IMR-90 (cell line): ENCODE measurements at regions not wholly inside any gene's neighbourhood (a gene's known extent, or its start where the extent isn't known, plus 50 kb on each side); places are given as distances from the start of the nearest gene placed in this dataset.
A peak's percentile ranks its signal among the peaks of the same experiment; 100 is the strongest.

Experiments used
- ATAC-seq: fragments of 200-7000 bp; cut with Tn5 transposase; 2 replicates; pipeline ENCODE4 v1.9.1; 2020; ENCODE audit warnings: low read depth, mild to moderate bottlenecking, moderate library complexity
- BruUV-seq: library from RNA; stranded (reverse); fragments of 400-500 nt; replicated peaks from 2 replicates; lab custom pipeline; 2021; lab: Mats Ljungman, UMichigan
- CTCF ChIA-PET: fragments of 300-600 bp; formaldehyde crosslinking; extraction: SDS; loops from one replicate; lab custom pipeline; 2021; ENCODE audit warnings: antibody characterized with exemption; lab: Yijun Ruan, JAX
- POLR2A ChIA-PET: fragments of 300-600 bp; sonication (Branson Sonifier 250); formaldehyde crosslinking; loops from one replicate; lab custom pipeline; 2022; ENCODE audit warnings: antibody characterized with exemption; ENCODE audit not compliant: unreplicated experiment; lab: Charles Lee
- DNase-seq: peaks from one replicate; pipeline ENCODE4 v3.0.0; 2013
- H2AFZ ChIP-seq: replicated peaks from 2 replicates; pipeline ENCODE3; 2013; ENCODE audit warnings: low read length, mild to moderate bottlenecking; ENCODE audit not compliant: poor library complexity
- H2AK5ac ChIP-seq: 2 replicates; pipeline ENCODE4 v1.6.1; 2013; ENCODE audit warnings: low read depth, low read length, inconsistent platforms
- H2AK9ac ChIP-seq: replicated peaks from 2 replicates; pipeline ENCODE3; 2013; ENCODE audit warnings: mild to moderate bottlenecking, low read depth, low read length, moderate library complexity; ENCODE audit not compliant: poor library complexity
- H2BK120ac ChIP-seq: 2 replicates; pipeline ENCODE4 v1.6.1; 2013; ENCODE audit warnings: low read depth, low read length, inconsistent platforms
- H2BK15ac ChIP-seq: 3 replicates; pipeline ENCODE4 v1.6.1; 2013; ENCODE audit warnings: low read depth, low read length, inconsistent platforms
- H2BK20ac ChIP-seq: 2 replicates; pipeline ENCODE4 v1.6.1; 2013; ENCODE audit warnings: low read depth, mild to moderate bottlenecking, inconsistent platforms, low read length, moderate library complexity
- H2BK5ac ChIP-seq: 2 replicates; pipeline ENCODE4 v1.6.1; 2013; ENCODE audit warnings: mild to moderate bottlenecking, low read depth, low read length, inconsistent platforms; ENCODE audit not compliant: poor library complexity, severe bottlenecking
- H3K14ac ChIP-seq: replicated peaks from 2 replicates; pipeline ENCODE4 v1.6.1; 2013; ENCODE audit warnings: low read depth, low read length, inconsistent platforms
- H3K18ac ChIP-seq: 2 replicates; pipeline ENCODE4 v1.6.1; 2013; ENCODE audit warnings: low read depth, low read length, control low read depth
- H3K23ac ChIP-seq: 2 replicates; pipeline ENCODE4 v1.6.1; 2013; ENCODE audit warnings: low read depth, low read length, inconsistent platforms
- H3K27ac ChIP-seq: 2 replicates; pipeline ENCODE4 v1.5.1; 2013; ENCODE audit warnings: mild to moderate bottlenecking, control low read depth, low read length; ENCODE audit not compliant: insufficient read depth
- H3K27me3 ChIP-seq: 2 replicates; pipeline ENCODE4 v1.6.1; 2013; ENCODE audit warnings: low read length; ENCODE audit not compliant: control insufficient read depth, insufficient read depth
- H3K36me3 ChIP-seq: 2 replicates; pipeline ENCODE4 v1.6.1; 2013; ENCODE audit warnings: low read length, mixed read lengths; ENCODE audit not compliant: control insufficient read depth, insufficient read depth
- H3K4ac ChIP-seq: 2 replicates; pipeline ENCODE4 v1.6.1; 2013; ENCODE audit warnings: low read depth, low read length, inconsistent platforms
- H3K4me1 ChIP-seq: 2 replicates; pipeline ENCODE4 v1.6.1; 2013; ENCODE audit warnings: low read length, mixed read lengths; ENCODE audit not compliant: control insufficient read depth, insufficient read depth
- H3K4me2 ChIP-seq: 2 replicates; pipeline ENCODE4 v1.6.1; 2013; ENCODE audit warnings: low read depth, mild to moderate bottlenecking, control low read depth, low read length, moderate library complexity
- H3K4me3 ChIP-seq: 2 replicates; pipeline ENCODE4 v1.5.1; 2013; ENCODE audit warnings: low read depth, mild to moderate bottlenecking, control low read depth, low read length, moderate library complexity; ENCODE audit not compliant: insufficient read depth
- H3K56ac ChIP-seq: 2 replicates; pipeline ENCODE4 v1.6.1; 2013; ENCODE audit warnings: low read length, inconsistent platforms; ENCODE audit not compliant: insufficient read depth; ENCODE audit errors: extremely low read depth
- H3K79me1 ChIP-seq, 2 experiments: 2 replicates each; pipeline ENCODE4 v1.6.1; 2013; ENCODE audit warnings: low read length in 2 of 2, inconsistent platforms in 1 of 2, low read depth in 1 of 2
- H3K9ac ChIP-seq: 2 replicates; pipeline ENCODE4 v1.6.1; 2013; ENCODE audit warnings: low read depth, low read length, control low read depth
- H3K9me1 ChIP-seq: 2 replicates; pipeline ENCODE4 v1.6.1; 2013; ENCODE audit warnings: low read length, inconsistent platforms; ENCODE audit not compliant: insufficient read depth
- H3K9me3 ChIP-seq: 2 replicates; pipeline ENCODE4 v1.6.1; 2013; ENCODE audit warnings: low read length; ENCODE audit not compliant: control insufficient read depth, insufficient read depth
- H4K20me1 ChIP-seq: 2 replicates; pipeline ENCODE4 v1.6.1; 2013; ENCODE audit warnings: low read length, inconsistent platforms; ENCODE audit not compliant: insufficient read depth
- H4K5ac ChIP-seq: 2 replicates; pipeline ENCODE4 v1.6.1; 2013; ENCODE audit warnings: mild to moderate bottlenecking, low read depth, low read length, control low read depth
- H4K8ac ChIP-seq, 2 experiments: 2 replicates each; pipeline ENCODE4 v1.6.1; 2013; ENCODE audit warnings: low read depth in 2 of 2, low read length in 2 of 2, control low read depth in 1 of 2, inconsistent platforms in 1 of 2
- H4K91ac ChIP-seq: 2 replicates; pipeline ENCODE4 v1.6.1; 2013; ENCODE audit warnings: low read depth, low read length, inconsistent platforms; ENCODE audit not compliant: insufficient read depth
- CEBPB ChIP-seq: IDR thresholded peaks from 2 replicates; pipeline ENCODE4 v1.6.1; 2012; ENCODE audit warnings: low read depth, low read length, improper control_type of control experiment
- FOS ChIP-seq: fragments of 150-350 bp; IDR thresholded peaks from 2 replicates; pipeline ENCODE4 v1.6.1; 2016; ENCODE audit warnings: low read depth, low read length
- MAFK ChIP-seq: IDR thresholded peaks from 2 replicates; pipeline ENCODE4 v1.6.1; 2012; ENCODE audit warnings: low read depth, low read length, improper control_type of control experiment
- MAZ ChIP-seq: IDR thresholded peaks from 2 replicates; pipeline ENCODE4 v1.6.1; 2012; ENCODE audit warnings: low read depth, mild to moderate bottlenecking, low read length, improper control_type of control experiment, moderate library complexity, borderline replicate concordance
- MXI1 ChIP-seq: IDR thresholded peaks from 2 replicates; pipeline ENCODE4 v1.6.1; 2012; ENCODE audit warnings: low read depth, mild to moderate bottlenecking, low read length, moderate library complexity, borderline replicate concordance
- RAD21 ChIP-seq: IDR thresholded peaks from 2 replicates; pipeline ENCODE4 v1.6.1; 2012; ENCODE audit warnings: low read length, improper control_type of control experiment
- RCOR1 ChIP-seq: IDR thresholded peaks from 2 replicates; pipeline ENCODE4 v1.6.1; 2012; ENCODE audit warnings: mild to moderate bottlenecking, low read length, improper control_type of control experiment; ENCODE audit not compliant: insufficient replicate concordance
- SMC3 ChIP-seq: fragments of 150-350 bp; IDR thresholded peaks from 2 replicates; pipeline ENCODE4 v1.6.1; 2016; ENCODE audit warnings: low read depth, mild to moderate bottlenecking, antibody characterized with exemption, low read length, moderate library complexity
- WGBS, 2 experiments: methylation state at CpG; one replicate each; pipeline versions ENCODE4 v1.1.5 to v1.1.7; 2013; ENCODE audit warnings: missing lambda C conversion rate in 2 of 2; ENCODE audit not compliant: insufficient read length in 1 of 2; ENCODE audit errors: extremely low coverage in 2 of 2; 5-methylcytosine and 5-hydroxymethylcytosine counted together
- dilution Hi-C: fragments of 300-500 bp; cut with HindIII; formaldehyde crosslinking; loops from one replicate; pipeline ENCODE4 v1.14.3; 2018; ENCODE audit warnings: low sequenced_read_pairs; ENCODE audit not compliant: unreplicated experiment
- in situ Hi-C: fragments of 300-500 bp; cut with MboI; formaldehyde crosslinking; loops from 3 replicates; pipeline ENCODE4 v1.14.3; 2019; ENCODE audit warnings: low sequenced_read_pairs, inconsistent platforms, mixed read lengths
- intact Hi-C: fragments of 100-400 bp; cut with micrococcal nuclease; formaldehyde crosslinking; loops from 2 replicates; pipeline ENCODE4 v1.10.0; 2022
- TF ChIP-seq, protein P1 (sequence below): fragments of 150-350 bp; IDR thresholded peaks from 2 replicates; pipeline ENCODE4 v1.6.1; 2016; ENCODE audit warnings: low read depth, mild to moderate bottlenecking, low read length, moderate library complexity, borderline replicate concordance
- TF ChIP-seq, protein P2 (sequence below): conservative IDR thresholded peaks from 2 replicates; pipeline ENCODE4 v1.5.1; 2012; ENCODE audit warnings: mild to moderate bottlenecking, low read depth, low read length, improper control_type of control experiment

DNA sequence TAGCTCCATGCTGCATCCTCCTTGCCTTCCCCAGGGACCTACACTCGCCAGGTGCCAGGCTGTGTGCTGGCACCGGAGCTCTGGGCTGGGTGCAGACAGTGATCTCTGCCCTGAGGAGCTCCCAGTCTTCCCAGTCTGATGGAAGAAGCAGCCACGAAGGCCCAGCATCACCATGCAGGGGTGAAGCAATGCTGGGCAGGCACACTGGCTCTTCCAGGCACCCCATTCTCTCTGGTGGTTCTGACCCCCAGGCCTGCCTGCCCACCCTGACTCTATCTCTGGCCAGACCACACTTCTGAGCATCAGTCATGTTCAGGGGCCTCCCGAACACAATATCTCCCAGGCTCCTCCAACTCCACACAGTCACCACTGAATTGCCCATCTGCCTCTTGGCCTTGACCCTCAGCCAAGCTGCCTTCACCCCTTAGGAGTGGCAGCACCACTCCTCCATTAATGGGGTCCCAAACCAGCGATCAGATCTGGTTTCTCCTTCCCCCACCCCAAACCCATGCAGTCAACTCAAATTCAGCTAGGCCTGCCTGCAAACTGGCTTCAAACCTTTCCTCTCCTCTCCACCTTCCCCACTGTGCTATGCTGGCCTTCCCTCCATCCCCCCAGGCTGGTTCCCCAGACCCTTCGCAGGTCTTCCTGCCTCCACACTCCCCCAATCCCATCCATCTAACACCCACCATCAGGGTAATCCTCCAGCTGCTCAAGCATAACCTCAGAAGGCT lies 102.7 kb upstream of the MVB12B start:
- Histone ChIP-seq H3K9ac (no peak overlapping the region), H3K56ac (no peak overlapping the region), H3K4me2 (no peak overlapping the region), H2BK20ac (no peak overlapping the region), H2BK15ac (no peak overlapping the region), H2AK5ac (no peak overlapping the region), H2AK9ac (no peak overlapping the region), H3K9me3 (peaks cover 10% of the 10 kb centered on the region), H3K4ac (no peak overlapping the region), H3K79me1 (no peaks in the 10 kb centered on the region), H3K27me3 (peaks cover 77% of the 10 kb centered on the region), H3K27ac (no peak overlapping the region), H3K4me3 (no peak overlapping the region), H3K36me3 (no peaks in the 10 kb centered on the region), H2AFZ (peak overlapping the region; percentile 62), H3K18ac (no peak overlapping the region), H3K9me1 (no peaks in the 10 kb centered on the region), H3K14ac (no peak overlapping the region), H4K8ac (no peak overlapping the region), H2BK5ac (no peak overlapping the region), H4K91ac (no peak overlapping the region), H3K4me1 (no peaks in the 10 kb centered on the region), H3K23ac (no peak overlapping the region), H2BK120ac (no peak overlapping the region), H4K20me1 (no peaks in the 10 kb centered on the region), H4K5ac (no peak overlapping the region)
- ATAC-seq (no peak), DNase-seq (no peak)
- ChIA-PET POLR2A (no interaction called here), CTCF (no interaction called here)
- no TSS peak for BruUV-seq
- dilution Hi-C loops: no loop called here
- TF ChIP-seq RAD21: no peak
- TF ChIP-seq SMC3: no peak
- no peak for TF ChIP-seq RCOR1
- TF ChIP-seq MXI1: no peak
- TF ChIP-seq, protein P1, sequence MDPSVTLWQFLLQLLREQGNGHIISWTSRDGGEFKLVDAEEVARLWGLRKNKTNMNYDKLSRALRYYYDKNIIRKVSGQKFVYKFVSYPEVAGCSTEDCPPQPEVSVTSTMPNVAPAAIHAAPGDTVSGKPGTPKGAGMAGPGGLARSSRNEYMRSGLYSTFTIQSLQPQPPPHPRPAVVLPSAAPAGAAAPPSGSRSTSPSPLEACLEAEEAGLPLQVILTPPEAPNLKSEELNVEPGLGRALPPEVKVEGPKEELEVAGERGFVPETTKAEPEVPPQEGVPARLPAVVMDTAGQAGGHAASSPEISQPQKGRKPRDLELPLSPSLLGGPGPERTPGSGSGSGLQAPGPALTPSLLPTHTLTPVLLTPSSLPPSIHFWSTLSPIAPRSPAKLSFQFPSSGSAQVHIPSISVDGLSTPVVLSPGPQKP: no peak
- no peak for TF ChIP-seq MAFK
- TF ChIP-seq CEBPB: no peak
- TF ChIP-seq FOS: no peak
- no peak for TF ChIP-seq MAZ
- TF ChIP-seq, protein P2, sequence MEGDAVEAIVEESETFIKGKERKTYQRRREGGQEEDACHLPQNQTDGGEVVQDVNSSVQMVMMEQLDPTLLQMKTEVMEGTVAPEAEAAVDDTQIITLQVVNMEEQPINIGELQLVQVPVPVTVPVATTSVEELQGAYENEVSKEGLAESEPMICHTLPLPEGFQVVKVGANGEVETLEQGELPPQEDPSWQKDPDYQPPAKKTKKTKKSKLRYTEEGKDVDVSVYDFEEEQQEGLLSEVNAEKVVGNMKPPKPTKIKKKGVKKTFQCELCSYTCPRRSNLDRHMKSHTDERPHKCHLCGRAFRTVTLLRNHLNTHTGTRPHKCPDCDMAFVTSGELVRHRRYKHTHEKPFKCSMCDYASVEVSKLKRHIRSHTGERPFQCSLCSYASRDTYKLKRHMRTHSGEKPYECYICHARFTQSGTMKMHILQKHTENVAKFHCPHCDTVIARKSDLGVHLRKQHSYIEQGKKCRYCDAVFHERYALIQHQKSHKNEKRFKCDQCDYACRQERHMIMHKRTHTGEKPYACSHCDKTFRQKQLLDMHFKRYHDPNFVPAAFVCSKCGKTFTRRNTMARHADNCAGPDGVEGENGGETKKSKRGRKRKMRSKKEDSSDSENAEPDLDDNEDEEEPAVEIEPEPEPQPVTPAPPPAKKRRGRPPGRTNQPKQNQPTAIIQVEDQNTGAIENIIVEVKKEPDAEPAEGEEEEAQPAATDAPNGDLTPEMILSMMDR: no peak
- 34% methylated on average over 2 of the region's 6 CpGs; no CpG with 5 or more reads in 1 of the 2 experiments for WGBS, 2 experiments
- in situ Hi-C loops: no loop called here
- intact Hi-C loops: no loop called here
